Stomach (tissue), 4 donors: ENCODE measurements at regions not wholly inside any gene's neighbourhood (a gene's known extent, or its start where the extent isn't known, plus 50 kb on each side); places are given as distances from the start of the nearest gene placed in this dataset.

ENCODE experiments used
- POLR2A ChIP-seq, 4 donors: fragments of 450-650 bp; IDR thresholded peaks; one replicate each; pipeline ENCODE4 v1.6.1; 2016; ENCODE audit warnings: antibody characterized with exemption in 4 of 4, control low read depth in 2 of 4, mild to moderate bottlenecking in 1 of 4, moderate library complexity in 1 of 4
- POLR2AphosphoS5 ChIP-seq, 3 donors: sonication (generic); formaldehyde crosslinking; IDR thresholded peaks; one replicate each; pipeline ENCODE4 v1.6.1; 2016; ENCODE audit warnings: antibody characterized with exemption in 3 of 3
- TF ChIP-seq, protein P1 (sequence below), 7 experiments: fragments of 450-650 bp in 4 of 7; fragments of 200-600 bp in 3 of 7; sonication (generic) in 3 of 7; IDR thresholded peaks; one replicate each; pipeline ENCODE4 v1.5.1; 2016 to 2019; ENCODE audit warnings: antibody characterized with exemption in 7 of 7, control low read depth in 2 of 7, mild to moderate bottlenecking in 1 of 7

DNA sequence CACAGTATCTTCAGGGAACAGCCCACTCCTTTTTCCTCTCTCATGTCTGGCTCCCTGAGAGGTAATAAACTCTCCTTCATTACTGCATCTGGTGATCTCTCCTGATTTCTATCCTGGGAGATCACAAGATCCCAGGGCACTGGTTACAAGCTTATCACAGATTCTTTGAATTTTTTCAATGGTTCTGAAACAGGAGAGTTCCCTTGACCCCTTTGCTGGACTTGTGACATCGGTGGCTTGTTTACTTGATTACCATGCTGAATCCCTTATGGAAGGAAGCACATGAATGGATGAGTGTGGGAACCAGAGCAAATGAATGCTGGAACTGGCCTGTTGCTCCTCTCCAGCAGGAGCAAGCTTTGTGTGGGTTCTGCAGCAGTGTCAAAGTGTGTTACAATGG, 67.2 kb upstream of the HNMT start:
- TF ChIP-seq POLR2A (IDR thresholded peaks at IDR 0.05) (no peak), POLR2AphosphoS5 (IDR thresholded peaks at IDR 0.05) (no peak)
- TF ChIP-seq, protein P1, sequence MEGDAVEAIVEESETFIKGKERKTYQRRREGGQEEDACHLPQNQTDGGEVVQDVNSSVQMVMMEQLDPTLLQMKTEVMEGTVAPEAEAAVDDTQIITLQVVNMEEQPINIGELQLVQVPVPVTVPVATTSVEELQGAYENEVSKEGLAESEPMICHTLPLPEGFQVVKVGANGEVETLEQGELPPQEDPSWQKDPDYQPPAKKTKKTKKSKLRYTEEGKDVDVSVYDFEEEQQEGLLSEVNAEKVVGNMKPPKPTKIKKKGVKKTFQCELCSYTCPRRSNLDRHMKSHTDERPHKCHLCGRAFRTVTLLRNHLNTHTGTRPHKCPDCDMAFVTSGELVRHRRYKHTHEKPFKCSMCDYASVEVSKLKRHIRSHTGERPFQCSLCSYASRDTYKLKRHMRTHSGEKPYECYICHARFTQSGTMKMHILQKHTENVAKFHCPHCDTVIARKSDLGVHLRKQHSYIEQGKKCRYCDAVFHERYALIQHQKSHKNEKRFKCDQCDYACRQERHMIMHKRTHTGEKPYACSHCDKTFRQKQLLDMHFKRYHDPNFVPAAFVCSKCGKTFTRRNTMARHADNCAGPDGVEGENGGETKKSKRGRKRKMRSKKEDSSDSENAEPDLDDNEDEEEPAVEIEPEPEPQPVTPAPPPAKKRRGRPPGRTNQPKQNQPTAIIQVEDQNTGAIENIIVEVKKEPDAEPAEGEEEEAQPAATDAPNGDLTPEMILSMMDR (IDR thresholded peaks at IDR 0.05), result no peak
